GM12878 (cell line): ENCODE measurements at regions not wholly inside any gene's neighbourhood (a gene's known extent, or its start where the extent isn't known, plus 50 kb on each side); places are given as distances from the start of the nearest gene placed in this dataset.

Experiments used
- ATAC-seq: fragments of 200-7000 bp; cut with Tn5 transposase; 3 replicates; pipeline ENCODE4 v1.9.1; 2020; ENCODE audit warnings: mild to moderate bottlenecking, moderate library complexity
- BruUV-seq: library from RNA; stranded (reverse); fragments of 400-500 nt; replicated peaks from 2 replicates; lab custom pipeline; 2021; lab: Mats Ljungman, UMichigan
- CTCF ChIA-PET: fragments of 300-600 bp; sonication (Branson Sonifier 250); formaldehyde crosslinking; extraction: SDS; loops from one replicate; lab custom pipeline; 2021; ENCODE audit warnings: inconsistent platforms; lab: Yijun Ruan, JAX
- POLR2A ChIA-PET: fragments of 350-600 bp; formaldehyde crosslinking; extraction: SDS; loops from one replicate; lab custom pipeline; 2021; ENCODE audit warnings: inconsistent platforms; lab: Charles Lee
- RAD21 ChIA-PET: fragments of 300-600 bp; sonication (Branson Sonifier 250); formaldehyde crosslinking; loops from one replicate; lab custom pipeline; 2023; ENCODE audit warnings: antibody characterized with exemption; ENCODE audit not compliant: unreplicated experiment; lab: Charles Lee
- SMC1A ChIA-PET: fragments of 300-600 bp; sonication (Branson Sonifier 250); formaldehyde crosslinking; loops from one replicate; lab custom pipeline; 2023; ENCODE audit not compliant: unreplicated experiment, uncharacterized antibody; lab: Charles Lee
- DNase-seq: peaks from one replicate; pipeline ENCODE4 v3.0.0-alpha.2; 2011; ENCODE audit warnings: low read depth, low spot score
- FAIRE-seq: peaks from 3 replicates; lab custom pipeline; 2011; peaks lifted over from hg19 to GRCh38; lab: Jason Lieb, UNC
- H2AFZ ChIP-seq: 2 replicates; pipeline ENCODE4 v1.6.0; 2011; ENCODE audit warnings: low read depth, low read length, control low read depth; ENCODE audit not compliant: control insufficient read depth
- H3K27ac ChIP-seq: 2 replicates; pipeline ENCODE4 v1.5.1; 2011; ENCODE audit warnings: control low read depth; ENCODE audit not compliant: control insufficient read depth, insufficient read depth
- H3K27me3 ChIP-seq, 2 experiments: replicated peaks in 1 of 2; 2 replicates each; pipeline versions ENCODE4 v1.6.0 to v1.6.1; 2011; ENCODE audit warnings: low read length in 1 of 2; ENCODE audit not compliant: control insufficient read depth in 2 of 2, insufficient read depth in 2 of 2
- H3K36me3 ChIP-seq, 2 experiments: 2 replicates each; pipeline ENCODE4 v1.5.1; 2011; ENCODE audit warnings: low read length in 1 of 2; ENCODE audit not compliant: control insufficient read depth in 2 of 2, insufficient read depth in 2 of 2
- H3K4me1 ChIP-seq: 2 replicates; pipeline ENCODE4 v1.6.1; 2011; ENCODE audit warnings: mild to moderate bottlenecking, low read length, moderate library complexity, mixed read lengths; ENCODE audit not compliant: control insufficient read depth, insufficient read depth
- H3K4me2 ChIP-seq: 2 replicates; pipeline ENCODE4 v1.6.0; 2011; ENCODE audit warnings: control low read depth; ENCODE audit not compliant: control insufficient read depth, insufficient read depth
- H3K4me3 ChIP-seq: fragments of 200-600 bp; sonication (generic); 2 replicates; pipeline ENCODE4 v1.5.1; 2016
- H3K79me2 ChIP-seq: 2 replicates; pipeline ENCODE4 v1.6.0; 2011; ENCODE audit warnings: low read length; ENCODE audit not compliant: control insufficient read depth, insufficient read depth
- H3K9ac ChIP-seq: 2 replicates; pipeline ENCODE4 v1.8.0; 2011; ENCODE audit warnings: low read length, control low read depth, mixed read lengths; ENCODE audit not compliant: control insufficient read depth, insufficient read depth
- H3K9me3 ChIP-seq: replicated peaks from 3 replicates; pipeline ENCODE4 v1.5.1; 2011; ENCODE audit warnings: mild to moderate bottlenecking, low read length; ENCODE audit not compliant: control insufficient read depth, insufficient read depth
- H4K20me1 ChIP-seq: 2 replicates; pipeline ENCODE4 v1.6.0; 2011; ENCODE audit not compliant: control insufficient read depth, insufficient read depth
- CHD2 ChIP-seq: IDR thresholded peaks from 2 replicates; pipeline ENCODE4 v1.6.1; 2011; ENCODE audit warnings: low read depth, low read length, improper control_type of control experiment, borderline replicate concordance
- E4F1 ChIP-seq: fragments of 450-650 bp; IDR thresholded peaks from 2 replicates; pipeline ENCODE4 v1.6.1; 2018; ENCODE audit warnings: borderline replicate concordance, mild to moderate bottlenecking; ENCODE audit not compliant: partially characterized antibody
- FOS ChIP-seq: IDR thresholded peaks from 3 replicates; pipeline ENCODE4 v1.6.1; 2011; ENCODE audit warnings: borderline replicate concordance; ENCODE audit not compliant: insufficient read length; ENCODE audit errors: extremely low read depth
- FOXM1 ChIP-seq: IDR thresholded peaks from 2 replicates; pipeline ENCODE4 v1.6.1; 2012; ENCODE audit warnings: low read depth, mild to moderate bottlenecking, inconsistent platforms, low read length, moderate library complexity
- GATAD2B ChIP-seq: fragments of 450-650 bp; conservative IDR thresholded peaks from 2 replicates; pipeline ENCODE4 v1.6.1; 2017; ENCODE audit warnings: low read depth, mild to moderate bottlenecking, moderate library complexity
- HDAC6 ChIP-seq: fragments of 200-600 bp; sonication (generic); IDR thresholded peaks from one replicate; pipeline ENCODE4 v1.8.0; 2017; ENCODE audit warnings: antibody characterized with exemption; ENCODE audit not compliant: unreplicated experiment
- JUNB ChIP-seq: IDR thresholded peaks from 2 replicates; pipeline ENCODE4 v1.6.1; 2016; ENCODE audit warnings: antibody characterized with exemption, mild to moderate bottlenecking
- NFYB ChIP-seq: IDR thresholded peaks from 2 replicates; pipeline ENCODE4 v1.6.1; 2011; ENCODE audit warnings: low read depth, mild to moderate bottlenecking, low read length, improper control_type of control experiment, moderate library complexity; ENCODE audit not compliant: insufficient read depth
- PAX8 ChIP-seq: fragments of 450-650 bp; IDR thresholded peaks from 2 replicates; pipeline ENCODE4 v1.6.1; 2017; ENCODE audit warnings: mild to moderate bottlenecking, moderate library complexity
- SMC3 ChIP-seq: IDR thresholded peaks from 2 replicates; pipeline ENCODE4 v1.6.1; 2011; ENCODE audit warnings: low read length, improper control_type of control experiment, borderline replicate concordance
- SREBF1 ChIP-seq: IDR thresholded peaks from 2 replicates; pipeline ENCODE4 v1.6.1; 2012; ENCODE audit warnings: mild to moderate bottlenecking, low read length
- ZNF384 ChIP-seq: IDR thresholded peaks from 2 replicates; pipeline ENCODE4 v1.6.1; 2012; ENCODE audit warnings: low read depth, mild to moderate bottlenecking, low read length, improper control_type of control experiment, borderline replicate concordance
- WGBS: methylation state at CpG from one replicate; pipeline ENCODE4 v1.1.6; 2016; ENCODE audit warnings: low lambda C conversion rate; ENCODE audit not compliant: insufficient replicate concordance, insufficient coverage; ENCODE audit errors: missing lambda C conversion rate; 5-methylcytosine and 5-hydroxymethylcytosine counted together
- in situ Hi-C: fragments of 300-500 bp; cut with MboI; formaldehyde crosslinking; loops from 9 replicates; pipeline ENCODE4 v1.14.3; 2018; ENCODE audit warnings: mixed read lengths
- intact Hi-C: fragments of 100-400 bp; cut with micrococcal nuclease; formaldehyde crosslinking; loops from one replicate; pipeline ENCODE4 v1.14.2; 2022; ENCODE audit not compliant: unreplicated experiment
- TF ChIP-seq, protein P1 (sequence below): IDR thresholded peaks from 2 replicates; pipeline ENCODE4 v1.6.1; 2011; ENCODE audit warnings: mild to moderate bottlenecking, low read depth, low read length, moderate library complexity; ENCODE audit not compliant: insufficient replicate concordance
- TF ChIP-seq, protein P2 (sequence below): IDR thresholded peaks from 2 replicates; pipeline ENCODE4 v1.6.1; 2011; ENCODE audit warnings: low read depth, low read length, improper control_type of control experiment, borderline replicate concordance

- H3K4me2 ChIP-seq, result no peak overlapping the region
- RAD21 ChIA-PET, result no interaction called here
- no peaks in the 10 kb centered on the region for H3K9me3 ChIP-seq
- in situ Hi-C loops, result no loop called here
- CTCF ChIA-PET, result no interaction called here
- 14% methylated on average over 4 of the region's 4 CpGs for WGBS
- TF ChIP-seq PAX8, result no peak
- no peak for TF ChIP-seq FOXM1
- no peak for TF ChIP-seq GATAD2B
- TF ChIP-seq, protein P1, sequence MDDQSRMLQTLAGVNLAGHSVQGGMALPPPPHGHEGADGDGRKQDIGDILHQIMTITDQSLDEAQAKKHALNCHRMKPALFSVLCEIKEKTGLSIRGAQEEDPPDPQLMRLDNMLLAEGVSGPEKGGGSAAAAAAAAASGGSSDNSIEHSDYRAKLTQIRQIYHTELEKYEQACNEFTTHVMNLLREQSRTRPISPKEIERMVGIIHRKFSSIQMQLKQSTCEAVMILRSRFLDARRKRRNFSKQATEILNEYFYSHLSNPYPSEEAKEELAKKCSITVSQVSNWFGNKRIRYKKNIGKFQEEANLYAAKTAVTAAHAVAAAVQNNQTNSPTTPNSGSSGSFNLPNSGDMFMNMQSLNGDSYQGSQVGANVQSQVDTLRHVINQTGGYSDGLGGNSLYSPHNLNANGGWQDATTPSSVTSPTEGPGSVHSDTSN, result no peak
- no peak for TF ChIP-seq FOS
- no peak for TF ChIP-seq CHD2
- TF ChIP-seq, protein P2, sequence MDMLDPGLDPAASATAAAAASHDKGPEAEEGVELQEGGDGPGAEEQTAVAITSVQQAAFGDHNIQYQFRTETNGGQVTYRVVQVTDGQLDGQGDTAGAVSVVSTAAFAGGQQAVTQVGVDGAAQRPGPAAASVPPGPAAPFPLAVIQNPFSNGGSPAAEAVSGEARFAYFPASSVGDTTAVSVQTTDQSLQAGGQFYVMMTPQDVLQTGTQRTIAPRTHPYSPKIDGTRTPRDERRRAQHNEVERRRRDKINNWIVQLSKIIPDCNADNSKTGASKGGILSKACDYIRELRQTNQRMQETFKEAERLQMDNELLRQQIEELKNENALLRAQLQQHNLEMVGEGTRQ, result no peak
- TF ChIP-seq ZNF384, result no peak
- no peak for TF ChIP-seq SREBF1
- no peak for TF ChIP-seq SMC3
- no peak for TF ChIP-seq JUNB
- TF ChIP-seq E4F1, result no peak
- no peak for TF ChIP-seq HDAC6
- TF ChIP-seq NFYB, result no peak
- TF ChIP-seq, all 136 proteins: peak for 0
- Histone ChIP-seq H3K27me3 (no peaks in the 10 kb centered on the region), H3K9ac (no peak overlapping the region), H4K20me1 (no peaks in the 10 kb centered on the region), H3K4me3 (no peak overlapping the region), H3K79me2 (no peaks in the 10 kb centered on the region), H3K36me3 (no peaks in the 10 kb centered on the region), H3K4me1 (no peaks in the 10 kb centered on the region), H2AFZ (no peak overlapping the region), H3K27ac (no peak overlapping the region)
- ChIA-PET SMC1A (no interaction called here), POLR2A (no interaction called here)
- no peak for ATAC-seq
- intact Hi-C loops, result no loop called here
- no TSS peak for BruUV-seq
- FAIRE-seq, result no peak
- no peak for DNase-seq
These were observed 601.0 kb upstream of the GCFC2 start for GRCh38 chr2:76311728-76312127.
